Pons (tissue), 1 donor: ENCODE measurements at regions not wholly inside any gene's neighbourhood (a gene's known extent, or its start where the extent isn't known, plus 50 kb on each side); places are given as distances from the start of the nearest gene placed in this dataset.
"Not testable (repeated sequence)": the region's sequence is repeated elsewhere in the genome, so short reads cannot be mapped to it uniquely, and the experiment has no call there.

ENCODE experiments used
- DNase-seq: peaks from one replicate; pipeline ENCODE4 v3.0.0-alpha.2; 2016; ENCODE audit warnings: low spot score

DNA sequence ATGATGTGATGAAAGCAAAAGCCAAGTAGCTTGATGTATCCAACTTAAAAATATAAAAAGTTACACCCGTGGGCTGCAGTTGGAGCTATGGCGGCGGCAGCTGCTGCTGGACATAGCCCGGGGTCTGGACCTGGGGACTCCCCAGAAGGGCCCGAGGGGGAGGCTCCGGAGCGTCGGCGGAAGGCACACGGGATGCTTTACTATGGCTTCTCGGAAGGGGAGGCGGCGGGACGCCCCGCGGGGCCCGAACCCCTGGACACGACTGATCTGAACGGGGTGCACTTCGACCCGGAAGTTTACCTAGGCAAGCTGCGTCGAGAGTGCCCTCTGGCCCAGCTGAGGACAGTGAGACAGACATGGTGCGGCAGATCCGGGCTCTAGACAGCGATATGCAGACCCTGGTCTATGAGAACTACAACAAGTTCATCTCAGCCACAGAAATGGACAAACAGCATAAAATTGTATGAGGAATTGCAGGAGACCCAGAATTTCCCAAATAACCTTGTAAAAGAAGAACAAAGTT, 109.5 kb upstream of the EEF2KMT start:
- DNase-seq, result no peak

GRCh38 chr16:5206331-5206990, 108.9 kb upstream of the EEF2KMT start:
- DNase-seq, result peak; percentile 86

GRCh38 chr16:5205361-5206040, 107.9 kb upstream of the EEF2KMT start:
- DNase-seq, result no peak

DNA sequence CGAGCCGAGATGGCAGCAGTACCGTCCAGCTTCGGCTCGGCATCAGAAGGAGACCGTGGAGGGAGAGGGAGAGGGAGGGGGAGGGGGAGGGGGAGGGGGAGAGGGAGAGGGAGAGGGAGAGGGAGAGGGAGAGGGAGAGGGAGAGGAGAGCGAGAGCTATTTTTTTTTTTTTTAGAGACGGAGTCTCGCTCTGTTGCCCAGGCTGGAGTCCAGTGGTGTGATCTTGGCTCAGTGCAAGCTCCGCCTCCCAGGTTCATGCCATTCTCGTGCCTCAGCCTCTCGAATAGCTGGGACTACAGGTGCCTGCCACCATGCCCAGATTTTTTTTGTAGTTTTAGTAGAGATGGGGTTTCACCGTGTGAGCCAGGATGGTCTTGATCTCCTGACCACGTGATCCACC, 106.1 kb upstream of the EEF2KMT start:
- not testable (repeated sequence) for DNase-seq

DNA sequence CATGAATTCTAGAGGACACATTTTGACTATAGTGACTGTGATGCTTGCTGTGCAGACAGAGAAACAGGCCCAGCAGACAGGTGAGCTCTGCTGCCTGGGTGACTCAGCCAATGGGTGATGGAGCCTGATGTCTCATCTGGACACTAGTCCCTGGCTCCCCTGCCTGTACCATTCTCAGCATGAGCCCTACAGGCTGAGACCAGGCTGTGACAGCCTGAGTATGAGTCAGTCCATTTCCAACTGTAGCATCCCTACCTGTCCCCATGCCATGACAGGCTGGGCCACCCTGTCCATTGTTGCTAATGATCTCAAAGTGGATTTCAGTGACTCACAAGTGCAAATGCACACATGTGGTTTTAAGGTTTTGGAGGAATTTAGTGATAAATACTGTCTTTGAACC, 102.5 kb upstream of the EEF2KMT start:
- no peak for DNase-seq

- DNase-seq, result no peak
Measured at GRCh38 chr16:5196204-5196603, 98.6 kb upstream of the EEF2KMT start.

GRCh38 chr16:5193861-5194260, 96.3 kb upstream of the EEF2KMT start:
- no peak for DNase-seq

GRCh38 chr16:5188989-5189352, 91.4 kb upstream of the EEF2KMT start:
- DNase-seq, result no peak

GRCh38 chr16:5188318-5188988, 90.9 kb upstream of the EEF2KMT start:
- DNase-seq, result no peak

DNA sequence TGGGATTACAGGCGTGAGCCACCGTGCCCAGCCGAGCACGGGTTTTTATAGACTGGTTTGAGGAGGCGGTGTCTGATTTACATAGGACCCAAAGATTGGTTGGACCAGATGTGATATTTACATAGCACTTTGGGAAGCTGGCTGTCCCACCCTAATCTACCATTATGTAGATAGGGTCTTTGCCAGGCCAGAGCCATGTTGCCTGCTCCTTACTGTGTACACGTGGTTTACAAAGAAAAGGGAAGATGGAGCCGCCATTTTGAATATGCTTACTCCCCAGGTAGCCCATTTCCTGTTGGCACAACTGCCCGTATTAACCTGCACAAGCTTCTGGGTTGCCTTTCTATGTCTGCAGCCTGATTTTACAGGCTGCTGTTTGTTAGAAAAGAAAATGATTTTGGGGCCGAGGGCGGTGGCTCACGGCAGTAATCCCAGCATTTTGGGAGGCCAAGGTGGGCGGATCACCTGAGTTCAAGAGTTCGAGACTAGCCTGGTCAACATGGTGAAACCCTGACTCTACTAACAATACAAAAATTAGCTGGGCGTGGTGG, 89.9 kb upstream of the EEF2KMT start:
- DNase-seq, result no peak

DNA sequence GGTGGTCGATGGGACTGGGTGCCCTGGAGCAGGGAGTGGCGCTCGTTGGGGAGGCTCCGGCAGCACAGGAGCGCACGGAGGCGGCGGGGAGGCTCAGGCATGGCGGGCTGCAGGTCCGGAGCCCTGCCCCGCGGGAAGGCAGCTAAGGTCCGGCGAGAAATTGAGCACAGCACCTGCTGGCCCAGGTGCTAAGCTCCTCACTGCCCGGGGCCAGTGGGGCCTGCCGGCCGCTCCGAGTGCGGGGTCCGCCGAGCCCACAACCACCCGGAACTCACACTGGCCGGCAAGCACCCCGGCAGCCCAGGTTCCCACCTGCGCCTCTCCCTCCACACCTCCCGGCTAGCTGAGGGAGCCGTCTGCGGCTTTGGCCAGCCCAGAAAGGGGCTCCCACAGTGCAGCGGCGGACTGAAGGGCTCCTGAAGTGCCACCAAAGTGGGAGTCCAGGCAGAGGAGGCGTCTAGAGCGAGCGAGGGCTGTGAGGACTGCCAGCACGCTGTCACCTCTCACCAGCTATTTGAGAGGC, 88.8 kb upstream of the EEF2KMT start:
- DNase-seq, result no peak

DNA sequence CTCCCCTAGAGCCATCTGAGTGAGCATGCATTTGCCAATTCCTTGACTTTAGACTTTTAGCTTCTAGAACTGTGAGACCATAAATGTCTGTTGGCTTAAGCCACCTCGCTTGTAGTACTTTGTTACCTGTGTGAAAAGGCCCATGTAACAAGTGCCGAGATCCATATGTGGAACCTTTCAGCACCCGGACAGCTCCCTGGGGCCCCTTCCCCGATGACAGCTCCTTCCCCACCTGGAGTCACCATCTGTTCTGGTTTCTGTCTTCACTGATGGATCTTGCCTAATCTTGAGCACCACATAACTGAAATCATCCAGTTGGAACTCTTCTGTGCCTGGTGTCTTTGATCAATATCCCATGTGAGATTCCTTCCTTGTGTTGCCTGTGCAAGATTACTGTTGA, 78.9 kb upstream of the EEF2KMT start:
- no peak for DNase-seq

DNA sequence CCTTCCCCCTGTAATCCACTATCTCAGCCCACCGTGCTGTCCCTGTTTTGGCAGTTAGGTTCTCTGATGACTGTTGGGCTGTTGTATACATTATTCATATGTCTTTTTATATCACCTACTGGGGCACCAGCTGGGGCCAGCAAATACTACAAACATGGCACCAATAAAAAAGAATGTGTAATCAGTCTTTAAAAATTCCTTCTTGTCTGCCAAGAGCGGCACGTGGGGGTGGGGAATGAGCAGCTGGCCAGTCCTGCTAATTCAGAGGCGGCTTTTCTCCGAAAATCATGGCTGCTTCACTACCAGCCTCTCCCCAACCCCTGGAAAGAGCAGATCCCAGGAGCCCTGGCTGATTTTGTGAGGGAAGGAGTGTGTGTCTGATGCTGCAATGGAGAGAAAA, 77.7 kb upstream of the EEF2KMT start:
- no peak for DNase-seq

DNA sequence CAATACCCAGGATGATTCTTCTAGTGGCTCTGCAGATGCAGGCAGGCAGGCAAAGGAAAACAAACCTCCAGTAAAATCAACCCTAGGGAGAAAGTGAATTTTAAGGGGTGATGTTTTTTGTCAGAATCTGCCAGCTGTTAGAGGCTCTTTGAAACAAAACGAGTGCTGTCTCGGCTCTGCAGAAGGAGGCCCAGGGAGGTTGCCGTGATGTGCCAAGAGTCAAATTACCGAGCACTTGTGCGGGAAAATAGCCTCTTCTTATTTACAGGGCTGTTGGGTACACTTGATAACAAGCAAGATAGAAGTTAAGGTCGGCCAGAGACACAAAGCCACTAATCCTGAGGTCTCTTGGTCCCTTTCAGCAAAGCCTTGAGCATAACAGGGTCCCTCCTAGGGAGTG, 68.9 kb upstream of the EEF2KMT start:
- DNase-seq, result no peak

DNA sequence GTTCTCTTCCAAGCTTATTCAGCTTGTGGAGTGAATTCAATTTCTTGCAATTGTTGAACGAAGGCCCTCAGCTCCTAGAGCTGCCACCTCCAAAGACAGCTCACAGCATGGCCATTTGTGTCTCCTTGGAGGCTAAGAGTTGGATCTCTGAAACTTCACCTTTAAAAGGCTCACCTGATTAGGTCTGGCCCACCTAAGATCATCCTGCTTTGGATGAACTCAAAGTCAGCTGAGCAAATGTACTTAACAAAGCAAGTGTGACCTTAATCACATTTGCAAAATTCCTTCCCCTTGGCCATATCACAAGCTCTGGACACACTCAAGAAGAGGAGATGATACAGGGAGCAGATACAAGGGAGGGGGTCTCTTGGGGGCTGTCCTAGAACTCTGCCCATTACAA, 67.8 kb upstream of the EEF2KMT start:
- DNase-seq, result not testable (repeated sequence)

- not testable (repeated sequence) for DNase-seq
Measured at GRCh38 chr16:5162801-5163200, 65.2 kb upstream of the EEF2KMT start.

GRCh38 chr16:5161888-5162287, 64.3 kb upstream of the EEF2KMT start:
- DNase-seq, result not testable (repeated sequence)

DNA sequence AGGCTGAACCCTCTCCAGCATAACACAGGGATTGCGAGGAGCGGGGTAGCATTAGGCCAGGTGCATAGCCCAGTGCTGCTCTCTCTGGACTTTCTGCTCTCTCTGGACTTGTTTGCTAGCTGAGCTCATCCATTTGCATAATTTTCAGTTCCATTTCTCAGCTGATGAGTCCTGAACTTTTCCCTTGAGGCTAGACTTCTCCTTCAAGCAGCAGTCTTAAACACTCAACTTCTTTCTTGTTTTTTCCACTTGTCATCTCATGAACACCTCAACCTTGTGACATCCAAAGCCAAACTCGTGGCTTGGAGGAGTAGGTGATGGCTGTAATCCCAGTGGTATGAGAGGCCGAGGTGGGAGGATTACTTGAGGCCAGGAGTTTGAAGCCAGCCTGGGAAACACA, 62.4 kb upstream of the EEF2KMT start:
- DNase-seq, result not testable (repeated sequence)

GRCh38 chr16:5159537-5159936, 61.9 kb upstream of the EEF2KMT start:
- DNase-seq, result not testable (repeated sequence)

- no peak for DNase-seq
Measured at GRCh38 chr16:5158494-5158893, 60.9 kb upstream of the EEF2KMT start.

- DNase-seq, result not testable (repeated sequence)
Measured at GRCh38 chr16:5156486-5156885, 58.9 kb upstream of the EEF2KMT start.

- DNase-seq, result not testable (repeated sequence)
Measured at GRCh38 chr16:5154006-5154405, 56.4 kb upstream of the EEF2KMT start.

DNA sequence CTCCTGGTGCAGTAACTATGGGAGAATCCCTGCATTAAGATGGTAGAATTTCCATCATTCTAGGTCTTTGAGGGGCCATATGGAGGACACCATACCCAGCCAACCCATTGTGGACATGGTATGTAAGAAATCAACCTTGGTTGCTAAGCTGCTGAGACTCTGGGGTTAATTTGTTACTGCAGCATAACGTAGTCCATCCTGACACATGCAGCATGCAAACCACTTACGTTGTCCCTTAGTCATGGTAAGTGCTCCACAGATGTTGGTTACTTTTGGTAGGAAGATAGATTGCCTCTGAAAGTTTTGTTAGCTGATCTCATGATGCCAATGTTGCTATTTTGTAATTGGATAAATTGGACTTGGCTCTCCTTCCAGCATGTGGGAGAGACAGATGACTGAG, 53.8 kb upstream of the EEF2KMT start:
- peak; percentile 8 for DNase-seq
